Upper lobe of left lung (tissue), 4 donors: ENCODE measurements at regions not wholly inside any gene's neighbourhood (a gene's known extent, or its start where the extent isn't known, plus 50 kb on each side); places are given as distances from the start of the nearest gene placed in this dataset.

Experiments
- POLR2A ChIP-seq, 4 donors: fragments of 450-650 bp; IDR thresholded peaks; one replicate each; pipeline ENCODE4 v1.5.1; 2016 to 2017; ENCODE audit warnings: antibody characterized with exemption in 4 of 4, mild to moderate bottlenecking in 2 of 4
- TF ChIP-seq, protein P1 (sequence below), 6 experiments: fragments of 450-650 bp in 4 of 6; fragments of 200-600 bp in 2 of 6; sonication (generic) in 2 of 6; IDR thresholded peaks; one replicate each; pipeline ENCODE4 v1.5.1; 2016 to 2019; ENCODE audit warnings: antibody characterized with exemption in 6 of 6

- TF ChIP-seq POLR2A (IDR thresholded peaks at IDR 0.05): no peak
- TF ChIP-seq, protein P1, sequence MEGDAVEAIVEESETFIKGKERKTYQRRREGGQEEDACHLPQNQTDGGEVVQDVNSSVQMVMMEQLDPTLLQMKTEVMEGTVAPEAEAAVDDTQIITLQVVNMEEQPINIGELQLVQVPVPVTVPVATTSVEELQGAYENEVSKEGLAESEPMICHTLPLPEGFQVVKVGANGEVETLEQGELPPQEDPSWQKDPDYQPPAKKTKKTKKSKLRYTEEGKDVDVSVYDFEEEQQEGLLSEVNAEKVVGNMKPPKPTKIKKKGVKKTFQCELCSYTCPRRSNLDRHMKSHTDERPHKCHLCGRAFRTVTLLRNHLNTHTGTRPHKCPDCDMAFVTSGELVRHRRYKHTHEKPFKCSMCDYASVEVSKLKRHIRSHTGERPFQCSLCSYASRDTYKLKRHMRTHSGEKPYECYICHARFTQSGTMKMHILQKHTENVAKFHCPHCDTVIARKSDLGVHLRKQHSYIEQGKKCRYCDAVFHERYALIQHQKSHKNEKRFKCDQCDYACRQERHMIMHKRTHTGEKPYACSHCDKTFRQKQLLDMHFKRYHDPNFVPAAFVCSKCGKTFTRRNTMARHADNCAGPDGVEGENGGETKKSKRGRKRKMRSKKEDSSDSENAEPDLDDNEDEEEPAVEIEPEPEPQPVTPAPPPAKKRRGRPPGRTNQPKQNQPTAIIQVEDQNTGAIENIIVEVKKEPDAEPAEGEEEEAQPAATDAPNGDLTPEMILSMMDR (IDR thresholded peaks at IDR 0.05): no peak
Observed at GRCh38 chr2:747762-748351, 70.7 kb upstream of the TMEM18 start.
